ENCODE measurements at regions not wholly inside any gene's neighbourhood (a gene's known extent, or its start where the extent isn't known, plus 50 kb on each side); places are given as distances from the start of the nearest gene placed in this dataset.

- TF ChIP-seq POLR2A (IDR thresholded peaks at IDR 0.05) (no peak), CTCF (IDR thresholded peaks at IDR 0.05) (no peak)
Measured at GRCh38 chr3:35484929-35485530, 154.3 kb upstream of the ARPP21 start.

Measured in lower leg skin (tissue), 3 donors.